ENCODE measurements at regions not wholly inside any gene's neighbourhood (a gene's known extent, or its start where the extent isn't known, plus 50 kb on each side); places are given as distances from the start of the nearest gene placed in this dataset.

DNA sequence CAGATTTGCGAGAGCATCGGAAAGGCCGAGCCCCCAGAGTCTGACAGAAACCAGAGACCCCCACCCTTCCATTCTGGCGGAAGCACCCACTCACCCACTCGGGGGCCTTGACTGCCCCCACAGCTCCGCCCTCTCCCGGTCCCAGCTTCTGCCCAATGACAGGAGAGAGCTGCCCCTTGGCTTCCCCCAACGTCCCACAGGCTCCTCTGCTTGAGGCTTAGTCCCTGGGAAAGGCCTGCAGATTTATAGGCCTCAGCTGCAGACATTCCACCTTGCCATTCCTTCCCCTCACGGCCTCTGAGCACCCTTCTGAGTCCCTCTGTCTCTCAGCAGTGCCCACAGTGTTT lies 125.0 kb upstream of the NCAM1 start:
- no peak overlapping the region for H3K9ac ChIP-seq (ENCODE audit: low read length)
- H3K23ac ChIP-seq (ENCODE audit: low read length), result no peak overlapping the region
- H2BK5ac ChIP-seq (ENCODE audit: low read length), result no peak overlapping the region
- no peaks in the 10 kb centered on the region for H3K79me2 ChIP-seq (ENCODE audit: control insufficient read depth, insufficient read depth, low read length)
- H3K79me1 ChIP-seq (ENCODE audit: low read length), result no peaks in the 10 kb centered on the region
- no peak overlapping the region for H4K5ac ChIP-seq (ENCODE audit: low read length)
- no peaks in the 10 kb centered on the region for H3K4me1 ChIP-seq (ENCODE audit: control insufficient read depth, low read depth, low read length)
- no peak for DNase-seq
- H3K18ac ChIP-seq (ENCODE audit: low read length), result no peak overlapping the region
- no peak overlapping the region for H3K27ac ChIP-seq (ENCODE audit: low read depth, low read length)
- H3K4ac ChIP-seq (ENCODE audit: low read depth, low read length), result no peak overlapping the region
- WGBS (ENCODE audit: extremely low coverage, insufficient coverage, low lambda C conversion rate), result no CpG with 5 or more reads among the region's 9 CpGs
- H2BK15ac ChIP-seq (replicated peaks; ENCODE audit: low read depth), result no peak overlapping the region
- H2BK120ac ChIP-seq (ENCODE audit: low read depth, low read length), result no peak overlapping the region
- H4K8ac ChIP-seq (ENCODE audit: low read depth, low read length), result no peak overlapping the region
- H2AK5ac ChIP-seq (ENCODE audit: low read length), result no peak overlapping the region
- no peaks in the 10 kb centered on the region for H3K27me3 ChIP-seq (ENCODE audit: insufficient read depth, low read length, poor library complexity)
- H3K56ac ChIP-seq (ENCODE audit: low read length), result no peak overlapping the region
- no peak overlapping the region for H3K4me3 ChIP-seq (ENCODE audit: low read length)
- no peaks in the 10 kb centered on the region for H3K36me3 ChIP-seq (ENCODE audit: control insufficient read depth, insufficient read depth, low read length)
- no peak overlapping the region for H3K4me2 ChIP-seq (ENCODE audit: low read length)

DNA sequence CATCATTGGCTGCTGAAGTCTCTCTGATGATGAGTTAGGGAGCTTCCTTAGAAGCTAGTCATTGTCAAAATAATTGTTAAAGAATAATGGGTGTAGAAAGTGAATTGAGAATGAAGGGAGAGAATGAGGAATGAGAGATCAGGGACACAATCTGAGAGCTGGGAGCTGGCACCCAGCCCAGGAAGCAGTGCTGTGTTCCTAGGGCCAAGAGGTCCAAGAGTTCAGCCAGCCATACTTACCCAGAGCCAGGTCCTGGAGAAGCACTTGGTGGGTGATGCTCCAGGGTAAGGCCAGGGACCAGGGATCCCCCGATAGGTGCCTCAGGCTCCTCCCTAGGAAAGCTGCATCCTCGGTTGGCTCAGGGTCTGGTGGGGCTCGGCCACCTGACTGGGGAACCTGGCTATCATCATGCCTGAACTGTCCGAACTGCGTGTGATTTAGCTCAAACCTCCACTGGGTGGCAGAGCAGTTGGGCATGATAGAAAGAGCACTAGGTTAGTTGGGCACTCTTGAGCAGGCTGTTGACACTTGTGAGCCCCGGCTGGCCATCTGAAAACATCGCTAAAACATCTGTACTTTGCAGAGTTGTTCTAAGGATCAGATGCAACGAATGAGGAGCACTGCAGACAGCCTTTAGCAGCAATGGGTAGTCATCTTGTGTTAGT lies 123.9 kb upstream of the NCAM1 start:
- Histone ChIP-seq H3K27ac (ENCODE audit: low read depth, low read length) (no peak overlapping the region), H3K23ac (ENCODE audit: low read length) (no peak overlapping the region), H3K9ac (ENCODE audit: low read length) (no peak overlapping the region), H3K36me3 (ENCODE audit: control insufficient read depth, insufficient read depth, low read length) (no peaks in the 10 kb centered on the region), H3K79me2 (ENCODE audit: control insufficient read depth, insufficient read depth, low read length) (no peaks in the 10 kb centered on the region), H3K4ac (ENCODE audit: low read depth, low read length) (no peak overlapping the region), H3K56ac (ENCODE audit: low read length) (no peak overlapping the region), H3K4me3 (ENCODE audit: low read length) (no peak overlapping the region), H2BK120ac (ENCODE audit: low read depth, low read length) (no peak overlapping the region), H2BK15ac (replicated peaks; ENCODE audit: low read depth) (no peak overlapping the region), H3K4me1 (ENCODE audit: control insufficient read depth, low read depth, low read length) (no peaks in the 10 kb centered on the region), H4K8ac (ENCODE audit: low read depth, low read length) (no peak overlapping the region), H3K18ac (ENCODE audit: low read length) (no peak overlapping the region), H2AK5ac (ENCODE audit: low read length) (no peak overlapping the region), H4K5ac (ENCODE audit: low read length) (no peak overlapping the region), H3K27me3 (ENCODE audit: insufficient read depth, low read length, poor library complexity) (no peaks in the 10 kb centered on the region), H2BK5ac (ENCODE audit: low read length) (no peak overlapping the region), H3K79me1 (ENCODE audit: low read length) (no peaks in the 10 kb centered on the region), H3K4me2 (ENCODE audit: low read length) (no peak overlapping the region)
- peak; percentile 49 for DNase-seq
- WGBS (ENCODE audit: extremely low coverage, insufficient coverage, low lambda C conversion rate), result no CpG with 5 or more reads among the region's 8 CpGs

DNA sequence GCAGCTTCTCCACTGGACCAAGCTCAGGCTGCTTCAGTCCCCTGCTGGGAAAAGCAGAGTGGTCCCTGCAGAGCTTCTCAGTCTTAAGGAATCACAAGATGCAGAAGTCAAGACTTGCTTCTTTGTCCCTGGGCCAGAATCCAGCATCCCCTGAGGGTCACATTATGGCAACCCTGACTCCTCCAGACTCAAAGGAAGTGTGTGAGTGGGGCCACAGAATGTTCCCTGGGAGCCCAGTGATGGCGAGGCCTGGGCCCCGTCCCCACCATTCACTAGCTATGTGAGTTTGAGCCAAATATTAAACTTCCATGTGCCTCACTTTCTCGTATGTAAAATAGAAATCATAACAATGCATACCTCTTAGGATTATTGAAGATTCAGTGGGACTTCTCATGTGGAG lies 122.2 kb upstream of the NCAM1 start:
- H4K8ac ChIP-seq (ENCODE audit: low read depth, low read length), result no peak overlapping the region
- H3K56ac ChIP-seq (ENCODE audit: low read length), result no peak overlapping the region
- DNase-seq, result no peak
- no peak overlapping the region for H3K23ac ChIP-seq (ENCODE audit: low read length)
- no peaks in the 10 kb centered on the region for H3K4me1 ChIP-seq (ENCODE audit: control insufficient read depth, low read depth, low read length)
- no peak overlapping the region for H3K4me2 ChIP-seq (ENCODE audit: low read length)
- H3K4ac ChIP-seq (ENCODE audit: low read depth, low read length), result no peak overlapping the region
- no peaks in the 10 kb centered on the region for H3K27me3 ChIP-seq (ENCODE audit: insufficient read depth, low read length, poor library complexity)
- H3K9ac ChIP-seq (ENCODE audit: low read length), result no peak overlapping the region
- no peak overlapping the region for H3K4me3 ChIP-seq (ENCODE audit: low read length)
- no peaks in the 10 kb centered on the region for H3K79me2 ChIP-seq (ENCODE audit: control insufficient read depth, insufficient read depth, low read length)
- no peak overlapping the region for H3K27ac ChIP-seq (ENCODE audit: low read depth, low read length)
- no CpG with 5 or more reads among the region's 3 CpGs for WGBS (ENCODE audit: extremely low coverage, insufficient coverage, low lambda C conversion rate)
- H3K18ac ChIP-seq (ENCODE audit: low read length), result no peak overlapping the region
- no peak overlapping the region for H2BK120ac ChIP-seq (ENCODE audit: low read depth, low read length)
- no peak overlapping the region for H2BK15ac ChIP-seq (replicated peaks; ENCODE audit: low read depth)
- no peak overlapping the region for H2AK5ac ChIP-seq (ENCODE audit: low read length)
- no peaks in the 10 kb centered on the region for H3K36me3 ChIP-seq (ENCODE audit: control insufficient read depth, insufficient read depth, low read length)
- H3K79me1 ChIP-seq (ENCODE audit: low read length), result no peaks in the 10 kb centered on the region
- H2BK5ac ChIP-seq (ENCODE audit: low read length), result no peak overlapping the region
- no peak overlapping the region for H4K5ac ChIP-seq (ENCODE audit: low read length)

GRCh38 chr11:112841729-112842128 lies 119.5 kb upstream of the NCAM1 start:
- Histone ChIP-seq H3K4me3 (ENCODE audit: low read length) (no peak overlapping the region), H3K56ac (ENCODE audit: low read length) (no peak overlapping the region), H3K4ac (ENCODE audit: low read depth, low read length) (no peak overlapping the region), H3K23ac (ENCODE audit: low read length) (no peak overlapping the region), H4K5ac (ENCODE audit: low read length) (no peak overlapping the region), H3K27me3 (ENCODE audit: insufficient read depth, low read length, poor library complexity) (no peaks in the 10 kb centered on the region), H2BK5ac (ENCODE audit: low read length) (no peak overlapping the region), H3K79me1 (ENCODE audit: low read length) (no peaks in the 10 kb centered on the region), H3K79me2 (ENCODE audit: control insufficient read depth, insufficient read depth, low read length) (no peaks in the 10 kb centered on the region), H2AK5ac (ENCODE audit: low read length) (no peak overlapping the region), H3K4me2 (ENCODE audit: low read length) (no peak overlapping the region), H2BK15ac (replicated peaks; ENCODE audit: low read depth) (no peak overlapping the region), H3K18ac (ENCODE audit: low read length) (no peak overlapping the region), H3K9ac (ENCODE audit: low read length) (no peak overlapping the region), H3K27ac (ENCODE audit: low read depth, low read length) (no peak overlapping the region), H4K8ac (ENCODE audit: low read depth, low read length) (no peak overlapping the region), H2BK120ac (ENCODE audit: low read depth, low read length) (no peak overlapping the region), H3K4me1 (ENCODE audit: control insufficient read depth, low read depth, low read length) (no peaks in the 10 kb centered on the region), H3K36me3 (ENCODE audit: control insufficient read depth, insufficient read depth, low read length) (no peaks in the 10 kb centered on the region)
- no peak for DNase-seq
- no CpG with 5 or more reads among the region's 3 CpGs for WGBS (ENCODE audit: extremely low coverage, insufficient coverage, low lambda C conversion rate)

DNA sequence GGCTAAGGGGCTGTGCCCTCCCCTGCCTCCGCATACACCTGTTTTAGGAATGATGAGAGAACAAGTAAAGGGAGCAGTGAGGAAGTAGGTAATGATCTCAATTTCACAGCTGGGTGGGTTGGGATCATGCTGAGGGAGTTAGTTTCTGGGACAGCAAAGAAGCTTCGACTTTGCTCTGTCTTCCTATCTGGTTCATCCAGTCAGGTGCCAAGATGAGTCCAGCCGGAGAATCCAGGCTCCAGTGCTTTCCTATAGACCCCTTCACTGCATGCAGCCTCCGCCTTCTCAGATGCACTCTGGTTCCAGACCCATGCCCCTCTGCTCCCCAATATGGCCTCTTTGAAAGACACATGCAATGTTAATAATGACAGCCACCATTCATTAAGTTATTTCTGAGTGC lies 119.1 kb upstream of the NCAM1 start:
- Histone ChIP-seq H3K23ac (ENCODE audit: low read length) (no peak overlapping the region), H2BK120ac (ENCODE audit: low read depth, low read length) (no peak overlapping the region), H2AK5ac (ENCODE audit: low read length) (no peak overlapping the region), H3K79me1 (ENCODE audit: low read length) (no peaks in the 10 kb centered on the region), H2BK15ac (replicated peaks; ENCODE audit: low read depth) (no peak overlapping the region), H4K8ac (ENCODE audit: low read depth, low read length) (no peak overlapping the region), H3K18ac (ENCODE audit: low read length) (no peak overlapping the region), H3K56ac (ENCODE audit: low read length) (no peak overlapping the region), H2BK5ac (ENCODE audit: low read length) (no peak overlapping the region), H3K4me2 (ENCODE audit: low read length) (no peak overlapping the region), H4K5ac (ENCODE audit: low read length) (no peak overlapping the region), H3K4me1 (ENCODE audit: control insufficient read depth, low read depth, low read length) (no peaks in the 10 kb centered on the region), H3K79me2 (ENCODE audit: control insufficient read depth, insufficient read depth, low read length) (no peaks in the 10 kb centered on the region), H3K4ac (ENCODE audit: low read depth, low read length) (no peak overlapping the region), H3K4me3 (ENCODE audit: low read length) (no peak overlapping the region), H3K27me3 (ENCODE audit: insufficient read depth, low read length, poor library complexity) (no peaks in the 10 kb centered on the region), H3K36me3 (ENCODE audit: control insufficient read depth, insufficient read depth, low read length) (no peaks in the 10 kb centered on the region), H3K9ac (ENCODE audit: low read length) (no peak overlapping the region), H3K27ac (ENCODE audit: low read depth, low read length) (no peak overlapping the region)
- no peak for DNase-seq
- WGBS (ENCODE audit: extremely low coverage, insufficient coverage, low lambda C conversion rate), result no CpG with 5 or more reads among the region's 4 CpGs

DNA sequence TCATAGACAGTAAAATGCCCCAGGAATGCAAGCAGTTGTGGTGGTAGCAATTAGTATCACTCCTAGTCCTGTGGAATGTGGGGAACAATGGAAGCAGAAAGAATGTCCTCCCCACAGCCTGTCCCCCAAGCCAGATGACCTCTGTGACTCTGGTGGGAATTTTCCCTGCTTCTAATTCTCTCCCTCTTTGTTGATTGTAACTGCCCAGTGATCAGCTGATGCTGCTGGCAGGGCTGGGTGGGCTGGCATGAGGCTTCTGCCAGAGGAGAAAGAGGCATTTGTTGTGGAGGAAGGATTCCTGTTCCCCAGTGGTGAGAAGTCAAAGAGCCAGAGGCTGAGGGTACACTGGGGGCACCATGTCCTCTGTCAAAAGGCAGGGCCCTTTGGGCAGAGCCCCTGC lies 116.7 kb upstream of the NCAM1 start:
- Histone ChIP-seq H3K27ac (ENCODE audit: low read depth, low read length) (no peak overlapping the region), H3K79me2 (ENCODE audit: control insufficient read depth, insufficient read depth, low read length) (no peaks in the 10 kb centered on the region)
- DNase-seq, result peak; percentile 24

More for the DNA sequence above, 116.7 kb upstream of the NCAM1 start:
- no peaks in the 10 kb centered on the region for H3K4me1 ChIP-seq (ENCODE audit: control insufficient read depth, low read depth, low read length)
- no peaks in the 10 kb centered on the region for H3K27me3 ChIP-seq (ENCODE audit: insufficient read depth, low read length, poor library complexity)
- H3K4ac ChIP-seq (ENCODE audit: low read depth, low read length), result no peak overlapping the region
- H3K79me1 ChIP-seq (ENCODE audit: low read length), result no peaks in the 10 kb centered on the region
- no peak overlapping the region for H2BK5ac ChIP-seq (ENCODE audit: low read length)
- no peak overlapping the region for H2BK15ac ChIP-seq (replicated peaks; ENCODE audit: low read depth)
- H3K4me3 ChIP-seq (ENCODE audit: low read length), result no peak overlapping the region
- no peak overlapping the region for H3K4me2 ChIP-seq (ENCODE audit: low read length)
- no peak overlapping the region for H2AK5ac ChIP-seq (ENCODE audit: low read length)
- H3K23ac ChIP-seq (ENCODE audit: low read length), result no peak overlapping the region
- no peak overlapping the region for H3K18ac ChIP-seq (ENCODE audit: low read length)
- H3K56ac ChIP-seq (ENCODE audit: low read length), result no peak overlapping the region
- no peak overlapping the region for H2BK120ac ChIP-seq (ENCODE audit: low read depth, low read length)
- no peak overlapping the region for H4K5ac ChIP-seq (ENCODE audit: low read length)
- no peaks in the 10 kb centered on the region for H3K36me3 ChIP-seq (ENCODE audit: control insufficient read depth, insufficient read depth, low read length)
- H4K8ac ChIP-seq (ENCODE audit: low read depth, low read length), result no peak overlapping the region
- H3K9ac ChIP-seq (ENCODE audit: low read length), result no peak overlapping the region

Data from mesendoderm (in vitro differentiated cells).